Omental fat pad (tissue), 3 donors: ENCODE measurements at regions not wholly inside any gene's neighbourhood (a gene's known extent, or its start where the extent isn't known, plus 50 kb on each side); places are given as distances from the start of the nearest gene placed in this dataset.
"Not testable (repeated sequence)": the region's sequence is repeated elsewhere in the genome, so short reads cannot be mapped to it uniquely, and the experiment has no call there.

ENCODE experiments used
- ATAC-seq: fragments of 150-250 bp; one replicate; pipeline ENCODE4 v1.9.1; 2016; ENCODE audit warnings: mild to moderate bottlenecking, moderate library complexity; ENCODE audit not compliant: low FRiP score
- DNase-seq: peaks from one replicate; pipeline ENCODE4 v3.0.0-alpha.2; 2019; ENCODE audit warnings: low spot score
- TF ChIP-seq, protein P1 (sequence below), 3 donors: fragments of 450-650 bp; IDR thresholded peaks; one replicate each; pipeline ENCODE4 v1.5.1; 2016 to 2017; ENCODE audit warnings: antibody characterized with exemption in 3 of 3, mild to moderate bottlenecking in 3 of 3, moderate library complexity in 2 of 3

DNA sequence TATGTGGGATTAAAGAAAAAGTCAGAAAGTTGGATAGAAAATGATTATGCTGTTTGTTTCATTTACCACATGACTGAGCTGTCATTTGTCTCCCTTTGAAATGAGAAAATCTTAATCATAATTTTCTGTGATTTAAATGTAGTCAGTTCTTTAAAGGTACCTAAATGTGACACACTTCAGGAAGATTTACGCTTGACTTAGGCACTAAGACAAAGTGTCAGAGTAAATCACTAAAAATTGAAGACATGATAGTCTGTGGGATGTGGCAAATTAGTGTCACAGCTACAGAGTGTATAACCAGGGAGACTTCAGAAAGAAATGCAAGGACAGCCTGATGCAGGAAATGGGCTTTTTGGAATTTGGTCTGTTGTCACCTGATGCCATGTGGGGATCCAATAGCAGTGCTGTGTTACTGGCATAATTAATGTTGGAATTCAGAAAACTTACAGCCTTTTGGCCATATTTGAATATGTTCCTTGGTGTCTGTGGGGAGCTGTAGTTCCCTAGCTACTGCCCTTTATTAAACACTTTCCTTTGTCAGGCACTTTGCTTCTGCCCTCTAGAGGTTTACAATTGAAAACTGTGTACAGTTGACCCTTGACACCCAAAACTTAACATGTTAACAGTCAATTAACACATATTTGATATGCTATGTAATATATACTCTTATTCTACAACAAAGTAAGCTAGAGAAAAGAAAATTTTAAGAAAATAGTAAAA lies 493.8 kb downstream of the UTRN start:
- TF ChIP-seq, protein P1, sequence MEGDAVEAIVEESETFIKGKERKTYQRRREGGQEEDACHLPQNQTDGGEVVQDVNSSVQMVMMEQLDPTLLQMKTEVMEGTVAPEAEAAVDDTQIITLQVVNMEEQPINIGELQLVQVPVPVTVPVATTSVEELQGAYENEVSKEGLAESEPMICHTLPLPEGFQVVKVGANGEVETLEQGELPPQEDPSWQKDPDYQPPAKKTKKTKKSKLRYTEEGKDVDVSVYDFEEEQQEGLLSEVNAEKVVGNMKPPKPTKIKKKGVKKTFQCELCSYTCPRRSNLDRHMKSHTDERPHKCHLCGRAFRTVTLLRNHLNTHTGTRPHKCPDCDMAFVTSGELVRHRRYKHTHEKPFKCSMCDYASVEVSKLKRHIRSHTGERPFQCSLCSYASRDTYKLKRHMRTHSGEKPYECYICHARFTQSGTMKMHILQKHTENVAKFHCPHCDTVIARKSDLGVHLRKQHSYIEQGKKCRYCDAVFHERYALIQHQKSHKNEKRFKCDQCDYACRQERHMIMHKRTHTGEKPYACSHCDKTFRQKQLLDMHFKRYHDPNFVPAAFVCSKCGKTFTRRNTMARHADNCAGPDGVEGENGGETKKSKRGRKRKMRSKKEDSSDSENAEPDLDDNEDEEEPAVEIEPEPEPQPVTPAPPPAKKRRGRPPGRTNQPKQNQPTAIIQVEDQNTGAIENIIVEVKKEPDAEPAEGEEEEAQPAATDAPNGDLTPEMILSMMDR (IDR thresholded peaks at IDR 0.05) = no peak
- no peak for DNase-seq
- no peak for ATAC-seq

DNA sequence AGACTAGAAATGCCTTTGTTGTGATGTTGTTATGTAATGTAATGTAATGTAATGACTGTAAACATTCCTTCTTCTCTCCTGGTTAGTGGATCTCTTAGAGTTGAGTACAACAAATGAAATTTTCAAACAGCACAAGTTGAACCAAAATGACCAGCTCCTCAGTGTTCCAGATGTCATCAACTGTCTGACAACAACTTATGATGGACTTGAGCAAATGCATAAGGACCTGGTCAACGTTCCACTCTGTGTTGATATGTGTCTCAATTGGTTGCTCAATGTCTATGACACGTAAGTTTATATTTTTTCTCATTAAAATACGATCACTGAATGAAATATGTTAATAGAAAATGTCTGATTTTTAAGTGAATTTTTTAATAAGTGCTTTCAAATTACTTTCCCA lies 496.7 kb downstream of the UTRN start:
- ATAC-seq (no peak), DNase-seq (no peak)
- TF ChIP-seq, protein P1 (IDR thresholded peaks at IDR 0.05) = no peak

DNA sequence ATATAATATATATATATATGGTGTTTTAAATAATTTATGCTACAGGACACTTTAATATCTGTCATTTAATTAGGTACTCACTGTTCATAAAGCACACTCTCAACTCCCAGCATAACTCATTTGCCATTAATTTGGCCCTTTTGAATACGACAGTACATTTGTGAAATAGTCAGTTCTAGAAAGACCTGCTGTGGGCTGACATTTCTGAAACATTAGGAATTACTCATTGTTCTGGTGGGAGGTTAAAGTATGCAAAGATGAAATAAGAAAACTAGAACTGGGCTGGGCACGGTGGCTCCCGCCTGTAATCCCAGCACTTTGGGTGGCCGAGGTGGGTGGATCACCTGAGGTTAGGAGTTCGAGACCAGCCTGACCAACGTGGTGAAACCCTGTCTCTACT lies 497.5 kb downstream of the UTRN start:
- TF ChIP-seq, protein P1 (IDR thresholded peaks at IDR 0.05) = no peak
- DNase-seq (no peak), ATAC-seq (no peak)

DNA sequence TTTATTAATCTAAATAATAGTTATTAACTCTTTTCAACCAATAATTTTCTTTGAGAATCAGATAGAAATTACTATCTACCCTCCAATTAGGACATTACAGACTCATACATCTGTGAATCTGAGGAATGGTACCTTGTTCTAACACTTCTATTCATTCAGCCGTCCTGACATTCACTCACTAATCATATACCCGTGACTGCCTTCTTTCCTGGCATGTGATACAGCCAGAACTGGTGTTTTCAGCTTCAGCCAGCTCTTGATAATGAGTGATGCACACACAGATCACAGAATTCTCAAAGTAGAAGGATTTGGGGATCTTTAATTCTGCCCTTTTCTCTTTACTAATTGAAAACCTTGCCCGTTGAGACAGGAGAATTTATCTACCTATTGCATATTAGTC lies 499.9 kb downstream of the UTRN start:
- TF ChIP-seq, protein P1 (IDR thresholded peaks at IDR 0.05) = no peak
- DNase-seq = no peak
- no peak for ATAC-seq

DNA sequence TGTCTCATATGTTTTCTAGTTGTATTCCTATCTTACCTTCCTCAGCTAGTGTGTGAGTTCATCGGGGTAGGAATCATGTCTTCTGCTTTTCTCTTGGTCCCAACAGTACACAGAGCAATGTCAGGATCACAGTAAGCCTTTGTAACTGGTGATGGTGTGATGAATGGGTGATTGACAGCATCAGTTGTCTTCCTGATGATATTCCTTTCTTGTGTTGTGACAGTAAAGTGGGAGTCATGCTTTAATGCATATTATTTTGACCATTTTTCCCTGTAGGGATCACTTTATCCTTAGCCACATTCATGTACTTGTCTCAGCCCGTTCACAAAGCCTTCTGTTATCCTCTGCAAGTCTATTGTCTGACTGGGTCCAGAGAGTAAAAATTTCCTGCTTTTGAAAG lies 501.7 kb downstream of the UTRN start:
- DNase-seq = no peak
- ATAC-seq = no peak
- TF ChIP-seq, protein P1 (IDR thresholded peaks at IDR 0.05) = no peak

DNA sequence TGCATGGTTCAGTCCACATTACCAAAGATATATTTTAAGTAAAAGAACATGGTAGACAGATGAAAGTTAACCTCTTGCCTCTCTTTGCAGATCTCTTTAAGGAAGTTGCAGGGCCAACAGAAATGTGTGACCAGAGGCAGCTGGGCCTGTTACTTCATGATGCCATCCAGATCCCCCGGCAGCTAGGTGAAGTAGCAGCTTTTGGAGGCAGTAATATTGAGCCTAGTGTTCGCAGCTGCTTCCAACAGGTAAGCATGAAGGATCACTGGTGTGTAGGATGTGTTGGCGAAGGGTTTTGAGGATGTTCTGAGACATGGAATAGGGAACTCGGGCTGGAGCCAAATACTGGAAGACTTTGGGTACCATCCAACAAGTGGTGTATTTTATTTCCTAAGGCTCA lies 508.6 kb downstream of the UTRN start:
- DNase-seq (no peak), ATAC-seq (no peak)
- TF ChIP-seq, protein P1 (IDR thresholded peaks at IDR 0.05) = no peak

DNA sequence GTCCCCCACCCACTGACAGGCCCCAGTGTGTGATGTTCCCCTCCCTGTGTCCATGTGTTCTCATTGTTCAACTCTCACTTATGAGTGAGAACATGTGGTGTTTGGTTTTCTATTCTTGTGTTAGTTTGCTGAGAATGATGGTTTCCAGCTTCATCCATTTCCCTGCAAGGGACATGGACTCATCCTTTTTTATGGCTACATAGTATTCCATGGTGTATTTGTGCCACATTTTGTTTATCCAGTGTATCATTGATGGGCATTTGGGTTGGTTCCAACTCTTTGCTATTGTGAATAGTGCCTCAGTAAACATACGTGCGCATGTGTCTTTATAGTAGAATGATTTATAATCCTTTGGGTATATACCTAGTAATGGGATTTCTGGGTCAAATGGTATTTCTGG lies 509.9 kb downstream of the UTRN start:
- not testable (repeated sequence) for DNase-seq, ATAC-seq
